ENCODE measurements at regions not wholly inside any gene's neighbourhood (a gene's known extent, or its start where the extent isn't known, plus 50 kb on each side); places are given as distances from the start of the nearest gene placed in this dataset.
A peak's percentile ranks its signal among the peaks of the same experiment; 100 is the strongest.
"Not testable (repeated sequence)": the region's sequence is repeated elsewhere in the genome, so short reads cannot be mapped to it uniquely, and the experiment has no call there.

GRCh38 chr2:12915787-12916186, 199.1 kb downstream of the TRIB2 start:
- no peak overlapping the region for H3K4me3 ChIP-seq
- no peaks in the 10 kb centered on the region for H3K4me1 ChIP-seq
- in situ Hi-C loops (cut with MboI; ENCODE audit: low sequenced_read_pairs) = no loop called here
- no peaks in the 10 kb centered on the region; the same call in 1 of the 2 replicates for H3K27me3 ChIP-seq (ENCODE audit: low read depth)
- H3K9me3 ChIP-seq = no peaks in the 10 kb centered on the region
- no peak for DNase-seq (ENCODE audit: low spot score in 2 of 2)
- no peaks in the 10 kb centered on the region for H3K36me3 ChIP-seq (replicated peaks)

GRCh38 chr2:12918138-12918834, 201.6 kb downstream of the TRIB2 start:
- Histone ChIP-seq H3K4me3 (no peak overlapping the region), H3K27me3 (ENCODE audit: low read depth) (no peaks in the 10 kb centered on the region; the same call in 1 of the 2 replicates), H3K4me1 (no peaks in the 10 kb centered on the region), H3K9me3 (no peaks in the 10 kb centered on the region), H3K36me3 (replicated peaks) (no peaks in the 10 kb centered on the region)
- in situ Hi-C loops (cut with MboI; ENCODE audit: low sequenced_read_pairs) = no loop called here
- DNase-seq (ENCODE audit: low spot score in 2 of 2) = no peak

GRCh38 chr2:12918835-12919445, 202.2 kb downstream of the TRIB2 start:
- Histone ChIP-seq H3K4me1 (no peaks in the 10 kb centered on the region), H3K27me3 (ENCODE audit: low read depth) (no peaks in the 10 kb centered on the region; the same call in 1 of the 2 replicates), H3K4me3 (no peak overlapping the region), H3K36me3 (replicated peaks) (no peaks in the 10 kb centered on the region), H3K9me3 (no peaks in the 10 kb centered on the region)
- in situ Hi-C loops (cut with MboI; ENCODE audit: low sequenced_read_pairs) = no loop called here
- no peak for DNase-seq (ENCODE audit: low spot score in 2 of 2)

GRCh38 chr2:12921321-12921720, 204.6 kb downstream of the TRIB2 start:
- no peaks in the 10 kb centered on the region for H3K27me3 ChIP-seq (ENCODE audit: low read depth)
- DNase-seq (ENCODE audit: low spot score in 2 of 2) = no peak
- in situ Hi-C loops (cut with MboI; ENCODE audit: low sequenced_read_pairs) = no loop called here
- no peaks in the 10 kb centered on the region for H3K4me1 ChIP-seq
- no peak overlapping the region for H3K4me3 ChIP-seq
- no peaks in the 10 kb centered on the region for H3K9me3 ChIP-seq
- no peaks in the 10 kb centered on the region for H3K36me3 ChIP-seq (replicated peaks)

GRCh38 chr2:12923907-12924610, 207.3 kb downstream of the TRIB2 start:
- DNase-seq (ENCODE audit: low spot score in 2 of 2) = no peak
- Histone ChIP-seq H3K4me3 (no peak overlapping the region), H3K27me3 (ENCODE audit: low read depth) (no peaks in the 10 kb centered on the region), H3K9me3 (no peaks in the 10 kb centered on the region), H3K4me1 (no peaks in the 10 kb centered on the region), H3K36me3 (replicated peaks) (no peaks in the 10 kb centered on the region)
- in situ Hi-C loops (cut with MboI; ENCODE audit: low sequenced_read_pairs) = no loop called here

GRCh38 chr2:12926641-12927040, 209.9 kb downstream of the TRIB2 start:
- in situ Hi-C loops (cut with MboI; ENCODE audit: low sequenced_read_pairs) = not testable (repeated sequence)

GRCh38 chr2:12928197-12928774, 211.6 kb downstream of the TRIB2 start:
- H3K4me3 ChIP-seq = no peak overlapping the region

More at GRCh38 chr2:12926641-12927040, 209.9 kb downstream of the TRIB2 start:
- H3K9me3 ChIP-seq; H3K36me3 ChIP-seq (replicated peaks); H3K4me1 ChIP-seq; DNase-seq (ENCODE audit: low spot score in 2 of 2); H3K27me3 ChIP-seq (ENCODE audit: low read depth); H3K4me3 ChIP-seq: not testable (repeated sequence)

GRCh38 chr2:12928775-12929401, 212.2 kb downstream of the TRIB2 start:
- H3K36me3 ChIP-seq (replicated peaks) = no peaks in the 10 kb centered on the region
- no peak overlapping the region for H3K4me3 ChIP-seq
- DNase-seq (ENCODE audit: low spot score in 2 of 2) = no peak
- in situ Hi-C loops (cut with MboI; ENCODE audit: low sequenced_read_pairs) = no loop called here
- no peaks in the 10 kb centered on the region for H3K9me3 ChIP-seq
- no peaks in the 10 kb centered on the region for H3K4me1 ChIP-seq
- H3K27me3 ChIP-seq (ENCODE audit: low read depth) = no peaks in the 10 kb centered on the region

More at GRCh38 chr2:12928197-12928774, 211.6 kb downstream of the TRIB2 start:
- H3K9me3 ChIP-seq = no peaks in the 10 kb centered on the region
- no peak for DNase-seq (ENCODE audit: low spot score in 2 of 2)
- no peaks in the 10 kb centered on the region for H3K4me1 ChIP-seq
- H3K27me3 ChIP-seq (ENCODE audit: low read depth) = no peaks in the 10 kb centered on the region
- in situ Hi-C loops (cut with MboI; ENCODE audit: low sequenced_read_pairs) = no loop called here
- no peaks in the 10 kb centered on the region for H3K36me3 ChIP-seq (replicated peaks)

- H3K4me1 ChIP-seq = no peaks in the 10 kb centered on the region
- no peaks in the 10 kb centered on the region for H3K9me3 ChIP-seq
- no peak overlapping the region for H3K4me3 ChIP-seq
- no peaks in the 10 kb centered on the region for H3K27me3 ChIP-seq (ENCODE audit: low read depth)
- DNase-seq (ENCODE audit: low spot score in 2 of 2) = no peak
- H3K36me3 ChIP-seq (replicated peaks) = no peaks in the 10 kb centered on the region
- in situ Hi-C loops (cut with MboI; ENCODE audit: low sequenced_read_pairs) = no loop called here
These were observed 213.0 kb downstream of the TRIB2 start for GRCh38 chr2:12929758-12930157.

- Histone ChIP-seq H3K36me3 (replicated peaks) (no peaks in the 10 kb centered on the region), H3K9me3 (no peaks in the 10 kb centered on the region), H3K27me3 (ENCODE audit: low read depth) (no peaks in the 10 kb centered on the region), H3K4me3 (no peak overlapping the region), H3K4me1 (no peaks in the 10 kb centered on the region)
- no peak for DNase-seq (ENCODE audit: low spot score in 2 of 2)
- in situ Hi-C loops (cut with MboI; ENCODE audit: low sequenced_read_pairs) = no loop called here
These were observed 213.7 kb downstream of the TRIB2 start for GRCh38 chr2:12930391-12930790.

GRCh38 chr2:12931186-12931844, 214.6 kb downstream of the TRIB2 start:
- no peaks in the 10 kb centered on the region for H3K9me3 ChIP-seq
- in situ Hi-C loops (cut with MboI; ENCODE audit: low sequenced_read_pairs) = no loop called here
- H3K4me3 ChIP-seq = no peak overlapping the region
- H3K4me1 ChIP-seq = no peaks in the 10 kb centered on the region
- no peaks in the 10 kb centered on the region for H3K36me3 ChIP-seq (replicated peaks)
- H3K27me3 ChIP-seq (ENCODE audit: low read depth) = no peaks in the 10 kb centered on the region
- peak in 1 of 2 experiments; percentile 28 for DNase-seq (ENCODE audit: low spot score in 2 of 2)

- DNase-seq (ENCODE audit: low spot score in 2 of 2) = no peak
- in situ Hi-C loops (cut with MboI; ENCODE audit: low sequenced_read_pairs) = no loop called here
- no peaks in the 10 kb centered on the region for H3K4me1 ChIP-seq
These were observed 215.5 kb downstream of the TRIB2 start for GRCh38 chr2:12932192-12932591.

GRCh38 chr2:12934146-12934756, 217.5 kb downstream of the TRIB2 start:
- in situ Hi-C loops (cut with MboI; ENCODE audit: low sequenced_read_pairs) = no loop called here
- DNase-seq (ENCODE audit: low spot score in 2 of 2) = no peak
- Histone ChIP-seq H3K4me3 (no peak overlapping the region), H3K36me3 (replicated peaks) (no peaks in the 10 kb centered on the region), H3K27me3 (ENCODE audit: low read depth) (no peaks in the 10 kb centered on the region), H3K9me3 (no peaks in the 10 kb centered on the region), H3K4me1 (no peaks in the 10 kb centered on the region)

More at GRCh38 chr2:12932192-12932591, 215.5 kb downstream of the TRIB2 start:
- H3K36me3 ChIP-seq (replicated peaks) = no peaks in the 10 kb centered on the region
- no peak overlapping the region for H3K4me3 ChIP-seq
- no peaks in the 10 kb centered on the region for H3K9me3 ChIP-seq
- no peaks in the 10 kb centered on the region for H3K27me3 ChIP-seq (ENCODE audit: low read depth)

All from HAP-1 (cell line).